Caco-2 (cell line): ENCODE measurements at regions not wholly inside any gene's neighbourhood (a gene's known extent, or its start where the extent isn't known, plus 50 kb on each side); places are given as distances from the start of the nearest gene placed in this dataset.
A peak's percentile ranks its signal among the peaks of the same experiment; 100 is the strongest.

ENCODE experiments used
- BruUV-seq: library from RNA; stranded (reverse); fragments of 400-500 nt; replicated peaks from 2 replicates; lab custom pipeline; 2021; lab: Mats Ljungman, UMichigan
- CTCF ChIA-PET: fragments of 300-600 bp; sonication (Branson Sonifier 250); formaldehyde crosslinking; loops from one replicate; lab custom pipeline; 2022; ENCODE audit warnings: antibody characterized with exemption; lab: Charles Lee
- POLR2A ChIA-PET: fragments of 300-600 bp; sonication (Branson Sonifier 250); formaldehyde crosslinking; loops from one replicate; lab custom pipeline; 2022; ENCODE audit warnings: antibody characterized with exemption; lab: Charles Lee
- DNase-seq, 2 experiments: peaks; one replicate each; pipeline versions ENCODE4 v3.0.0 to v3.0.0-alpha.2; 2020 to 2022
- H3K27me3 ChIP-seq: replicated peaks from 2 replicates; pipeline ENCODE4 v1.6.0; 2011; ENCODE audit warnings: low read length; ENCODE audit not compliant: control insufficient read depth, insufficient read depth
- H3K36me3 ChIP-seq: 2 replicates; pipeline ENCODE4 v1.5.1; 2011; ENCODE audit warnings: low read length; ENCODE audit not compliant: control insufficient read depth, insufficient read depth
- H3K4me1 ChIP-seq: fragments of 250-450 bp; sonication (Bioruptor Pico); 2 replicates; pipeline ENCODE4 v1.5.1; 2020; ENCODE audit warnings: mild to moderate bottlenecking
- H3K4me3 ChIP-seq: 2 replicates; pipeline ENCODE4 v1.5.1; 2011; ENCODE audit warnings: low read depth, mild to moderate bottlenecking, control low read depth, low read length
- H3K9me3 ChIP-seq: fragments of 250-450 bp; sonication (Bioruptor Pico); 2 replicates; pipeline ENCODE4 v1.5.1; 2020; ENCODE audit warnings: mild to moderate bottlenecking, moderate library complexity
- H3K27ac Mint-ChIP-seq: one replicate; pipeline ENCODE4 v1.8.0; 2022; ENCODE audit warnings: mixed read lengths; ENCODE audit not compliant: unreplicated experiment
- H3K27me3 Mint-ChIP-seq: one replicate; pipeline ENCODE4 v1.8.0; 2022; ENCODE audit warnings: mixed read lengths; ENCODE audit not compliant: insufficient read depth, unreplicated experiment
- H3K36me3 Mint-ChIP-seq: one replicate; pipeline ENCODE4 v1.8.0; 2022; ENCODE audit warnings: mild to moderate bottlenecking, mixed read lengths; ENCODE audit not compliant: insufficient read depth, unreplicated experiment
- H3K4me1 Mint-ChIP-seq: one replicate; pipeline ENCODE4 v1.8.0; 2022; ENCODE audit warnings: low read depth, mixed read lengths; ENCODE audit not compliant: unreplicated experiment
- H3K4me3 Mint-ChIP-seq: one replicate; pipeline ENCODE4 v1.8.0; 2022; ENCODE audit warnings: mild to moderate bottlenecking, moderate library complexity, mixed read lengths; ENCODE audit not compliant: unreplicated experiment
- H3K9me3 Mint-ChIP-seq: one replicate; pipeline ENCODE4 v1.8.0; 2022; ENCODE audit warnings: mixed read lengths; ENCODE audit not compliant: unreplicated experiment
- CTCF ChIP-seq, 2 experiments: fragments of 200-600 bp in 1 of 2; IDR thresholded peaks; 1 replicate in 1 of 2; 2 replicates in 1 of 2; pipeline versions ENCODE4 v1.5.1 to v1.8.0; 2011 to 2022; ENCODE audit warnings: antibody characterized with exemption in 1 of 2, control low read depth in 1 of 2, inconsistent platforms in 1 of 2, low read depth in 1 of 2, low read length in 1 of 2, mild to moderate bottlenecking in 1 of 2, moderate library complexity in 1 of 2; ENCODE audit not compliant: insufficient read depth in 1 of 2, severe bottlenecking in 1 of 2, unreplicated experiment in 1 of 2
- intact Hi-C: fragments of 100-400 bp; cut with micrococcal nuclease; formaldehyde crosslinking; loops from one replicate; pipeline ENCODE4 v1.10.0; 2022; ENCODE audit not compliant: unreplicated experiment

GRCh38 chr11:10634407-10634806, 59.1 kb downstream of the IRAG1 start:
- CTCF ChIA-PET, result no interaction called here
- Histone ChIP-seq H3K9me3 (no peaks in the 10 kb centered on the region), H3K36me3 (no peaks in the 10 kb centered on the region), H3K27me3 (no peaks in the 10 kb centered on the region), H3K4me1 (peaks cover 15% of the 10 kb centered on the region), H3K4me3 (no peak overlapping the region)
- no TSS peak for BruUV-seq
- POLR2A ChIA-PET, result no interaction called here
- Mint-ChIP-seq H3K9me3 (peaks cover 14% of the 10 kb centered on the region), H3K27me3 (no peaks in the 10 kb centered on the region), H3K36me3 (no peaks in the 10 kb centered on the region), H3K27ac (no peak overlapping the region), H3K4me3 (no peak overlapping the region), H3K4me1 (peaks cover 14% of the 10 kb centered on the region)
- intact Hi-C loops, result no loop called here
- no peak for TF ChIP-seq CTCF (IDR thresholded peaks at IDR 0.05; ENCODE audit: insufficient read depth in 1 of 2, low read depth in 1 of 2, low read length in 1 of 2, severe bottlenecking in 1 of 2, unreplicated experiment in 1 of 2)
- DNase-seq, result no peak

- CTCF ChIA-PET, result no interaction called here
- Mint-ChIP-seq H3K27ac (no peak overlapping the region), H3K4me1 (peaks cover 14% of the 10 kb centered on the region), H3K9me3 (peaks cover 14% of the 10 kb centered on the region), H3K4me3 (no peak overlapping the region), H3K27me3 (no peaks in the 10 kb centered on the region), H3K36me3 (no peaks in the 10 kb centered on the region)
- no TSS peak for BruUV-seq
- Histone ChIP-seq H3K4me3 (no peak overlapping the region), H3K27me3 (no peaks in the 10 kb centered on the region), H3K36me3 (no peaks in the 10 kb centered on the region), H3K4me1 (peaks cover 15% of the 10 kb centered on the region), H3K9me3 (no peaks in the 10 kb centered on the region)
- intact Hi-C loops, result no loop called here
- POLR2A ChIA-PET, result no interaction called here
- no peak for TF ChIP-seq CTCF (IDR thresholded peaks at IDR 0.05; ENCODE audit: insufficient read depth in 1 of 2, low read depth in 1 of 2, low read length in 1 of 2, severe bottlenecking in 1 of 2, unreplicated experiment in 1 of 2)
- peak in 1 of 2 experiments; percentile 52 for DNase-seq
Measured at GRCh38 chr11:10633261-10633660, 60.3 kb downstream of the IRAG1 start.

- peaks cover 14% of the 10 kb centered on the region for H3K4me1 Mint-ChIP-seq
Measured at GRCh38 chr11:10632483-10632882, 61.1 kb downstream of the IRAG1 start.

More at GRCh38 chr11:10632483-10632882, 61.1 kb downstream of the IRAG1 start:
- Histone ChIP-seq H3K27me3 (no peaks in the 10 kb centered on the region), H3K36me3 (no peaks in the 10 kb centered on the region), H3K4me1 (peaks cover 15% of the 10 kb centered on the region), H3K9me3 (no peaks in the 10 kb centered on the region), H3K4me3 (no peak overlapping the region)
- Mint-ChIP-seq H3K9me3 (peaks cover 14% of the 10 kb centered on the region), H3K36me3 (no peaks in the 10 kb centered on the region), H3K4me3 (no peak overlapping the region), H3K27me3 (no peaks in the 10 kb centered on the region), H3K27ac (no peak overlapping the region)
- TF ChIP-seq CTCF (IDR thresholded peaks at IDR 0.05; ENCODE audit: insufficient read depth in 1 of 2, low read depth in 1 of 2, low read length in 1 of 2, severe bottlenecking in 1 of 2, unreplicated experiment in 1 of 2), result no peak
- no peak for DNase-seq
- ChIA-PET CTCF (no interaction called here), POLR2A (no interaction called here)
- intact Hi-C loops, result no loop called here
- BruUV-seq, result no TSS peak
